HepG2 (cell line): ENCODE measurements at regions not wholly inside any gene's neighbourhood (a gene's known extent, or its start where the extent isn't known, plus 50 kb on each side); places are given as distances from the start of the nearest gene placed in this dataset.

Experiments used
- ATAC-seq: fragments of 200-7000 bp; cut with Tn5 transposase; 3 replicates; pipeline ENCODE4 v1.9.1; 2020; ENCODE audit warnings: mild to moderate bottlenecking, moderate library complexity
- BruUV-seq: library from RNA; stranded (reverse); fragments of 400-500 nt; replicated peaks from 2 replicates; lab custom pipeline; 2021; lab: Mats Ljungman, UMichigan
- CTCF ChIA-PET: fragments of 300-600 bp; formaldehyde crosslinking; extraction: SDS; loops from one replicate; lab custom pipeline; 2021; ENCODE audit warnings: low total read pairs, inconsistent platforms, low intra/inter-chr PET ratio; lab: Yijun Ruan, JAX
- POLR2A ChIA-PET: fragments of 350-600 bp; sonication (Branson Sonifier 250); formaldehyde crosslinking; loops from one replicate; lab custom pipeline; 2020; ENCODE audit warnings: antibody characterized with exemption, inconsistent platforms; lab: Yijun Ruan, JAX
- DNase-seq: peaks from one replicate; pipeline ENCODE4 v3.0.0-alpha.2; 2015; ENCODE audit warnings: low spot score
- FAIRE-seq: peaks from 3 replicates; lab custom pipeline; 2011; peaks lifted over from hg19 to GRCh38; lab: Jason Lieb, UNC
- H2AFZ ChIP-seq: one replicate; pipeline ENCODE4 v1.6.1; 2011; ENCODE audit warnings: low read length, inconsistent platforms
- H3K27ac ChIP-seq: fragments of 300-600 bp; 3 replicates; pipeline ENCODE4 v1.8.0; 2011; ENCODE audit warnings: mixed run types, mild to moderate bottlenecking, mixed read lengths, low read length, inconsistent platforms; ENCODE audit not compliant: insufficient read depth; ENCODE audit errors: extremely low read length
- H3K27me3 ChIP-seq, 2 experiments: fragments of 200-600 bp in 1 of 2; 2 replicates in 1 of 2; 3 replicates in 1 of 2; pipeline versions ENCODE4 v1.6.0 to v1.8.0; 2011; ENCODE audit warnings: low read length in 2 of 2, mild to moderate bottlenecking in 2 of 2, moderate library complexity in 2 of 2, inconsistent platforms in 1 of 2; ENCODE audit not compliant: insufficient read depth in 2 of 2, control insufficient read depth in 1 of 2
- H3K36me3 ChIP-seq, 2 experiments: fragments of 200-600 bp in 1 of 2; replicated peaks in 1 of 2; 2 replicates in 1 of 2; 3 replicates in 1 of 2; pipeline versions ENCODE4 v1.5.1 to v1.8.0; 2011; ENCODE audit warnings: low read length in 2 of 2, inconsistent platforms in 1 of 2; ENCODE audit not compliant: insufficient read depth in 2 of 2, control insufficient read depth in 1 of 2
- H3K4me1 ChIP-seq: 2 replicates; pipeline ENCODE4 v1.5.1; 2012; ENCODE audit warnings: low read length, inconsistent platforms; ENCODE audit not compliant: insufficient read depth
- H3K4me2 ChIP-seq: 2 replicates; pipeline ENCODE4 v1.6.0; 2011; ENCODE audit warnings: low read depth, low read length, inconsistent platforms
- H3K4me3 ChIP-seq, 3 experiments: fragments of 200-600 bp in 1 of 3; sonication (generic), shearing (Covaris generic) in 1 of 3; replicated peaks in 1 of 3; 2 replicates each; pipeline ENCODE4 v1.5.1; 2011 to 2016; ENCODE audit warnings: low read length in 3 of 3, inconsistent platforms in 2 of 3, low read depth in 2 of 3, mild to moderate bottlenecking in 2 of 3, control low read depth in 1 of 3, mixed read lengths in 1 of 3; ENCODE audit not compliant: insufficient read depth in 1 of 3
- H3K79me2 ChIP-seq: one replicate; pipeline ENCODE4 v1.6.1; 2011; ENCODE audit warnings: low read length, inconsistent platforms; ENCODE audit not compliant: insufficient read depth
- H3K9ac ChIP-seq: 2 replicates; pipeline ENCODE4 v1.6.0; 2011; ENCODE audit warnings: mild to moderate bottlenecking, low read depth, low read length, inconsistent platforms; ENCODE audit not compliant: insufficient read depth
- H3K9me3 ChIP-seq: 2 replicates; pipeline ENCODE4 v1.5.1; 2012; ENCODE audit warnings: mild to moderate bottlenecking, low read length
- H4K20me1 ChIP-seq: 2 replicates; pipeline ENCODE4 v1.6.0; 2011; ENCODE audit warnings: inconsistent platforms, mild to moderate bottlenecking, low read length, moderate library complexity; ENCODE audit not compliant: insufficient read depth
- ATF7 ChIP-seq, 2 experiments: fragments of 450-650 bp in 1 of 2; sonication (generic) in 1 of 2; formaldehyde crosslinking in 1 of 2; IDR thresholded peaks; 2 replicates each; pipeline versions ENCODE4 v1.4.0 to v1.6.1; 2016 to 2020; ENCODE audit warnings: antibody characterized with exemption in 1 of 2, mild to moderate bottlenecking in 1 of 2, missing genetic modification reagents in 1 of 2
- BRD4 ChIP-seq: sonication (generic); formaldehyde crosslinking; IDR thresholded peaks from 2 replicates; pipeline ENCODE4 v1.4.0; 2020; ENCODE audit warnings: missing genetic modification reagents
- CREB3 ChIP-seq: sonication (generic); formaldehyde crosslinking; IDR thresholded peaks from 2 replicates; pipeline ENCODE4 v1.5.0; 2020; ENCODE audit warnings: missing genetic modification reagents
- ERF ChIP-seq: IDR thresholded peaks from 2 replicates; pipeline ENCODE4 v1.6.1; 2018; ENCODE audit warnings: missing biosample characterization, missing genetic modification reagents
- GPN1 ChIP-seq: sonication (generic); formaldehyde crosslinking; IDR thresholded peaks from 2 replicates; pipeline ENCODE4 v1.5.1; 2020; ENCODE audit warnings: missing genetic modification reagents, borderline replicate concordance
- JARID2 ChIP-seq: sonication (generic); formaldehyde crosslinking; IDR thresholded peaks from 2 replicates; pipeline ENCODE4 v1.8.1; 2023; ENCODE audit warnings: missing genetic modification reagents, inconsistent platforms; ENCODE audit not compliant: insufficient replicate concordance
- KLF6 ChIP-seq: IDR thresholded peaks from 2 replicates; pipeline ENCODE4 v1.8.0; 2016; ENCODE audit warnings: missing biosample characterization, missing genetic modification reagents
- NBN ChIP-seq: fragments of 450-650 bp; conservative IDR thresholded peaks from 2 replicates; pipeline ENCODE4 v1.6.1; 2017
- PLSCR1 ChIP-seq: sonication (generic); formaldehyde crosslinking; IDR thresholded peaks from 2 replicates; pipeline ENCODE4 v1.5.0; 2020; ENCODE audit warnings: missing genetic modification reagents, mild to moderate bottlenecking, borderline replicate concordance
- PPARG ChIP-seq: conservative IDR thresholded peaks from 2 replicates; pipeline ENCODE4 v1.6.1; 2016; ENCODE audit warnings: missing biosample characterization, missing genetic modification reagents
- RARA ChIP-seq: IDR thresholded peaks from 2 replicates; pipeline ENCODE4 v1.6.1; 2016; ENCODE audit warnings: missing genetic modification reagents, missing compliant biosample characterization
- REXO4 ChIP-seq: sonication (generic); formaldehyde crosslinking; IDR thresholded peaks from 2 replicates; pipeline ENCODE4 v1.8.0; 2022; ENCODE audit warnings: missing genetic modification reagents, mild to moderate bottlenecking, borderline replicate concordance
- TCF7L2 ChIP-seq: IDR thresholded peaks from 2 replicates; pipeline ENCODE4 v1.6.1; 2011; ENCODE audit warnings: mild to moderate bottlenecking, low read depth, low read length, moderate library complexity
- THAP9 ChIP-seq: sonication (generic); formaldehyde crosslinking; IDR thresholded peaks from 2 replicates; pipeline ENCODE4; 2020; ENCODE audit warnings: missing genetic modification reagents, mild to moderate bottlenecking, borderline replicate concordance
- ZMYM3 ChIP-seq: sonication (generic); formaldehyde crosslinking; IDR thresholded peaks from 2 replicates; pipeline ENCODE4 v1.5.1; 2020; ENCODE audit warnings: mild to moderate bottlenecking, missing genetic modification reagents
- ZNF274 ChIP-seq: sonication (generic); formaldehyde crosslinking; IDR thresholded peaks from 2 replicates; pipeline ENCODE4 v1.5.1; 2020; ENCODE audit warnings: mild to moderate bottlenecking, missing genetic modification reagents
- ZNF598 ChIP-seq: sonication (generic); formaldehyde crosslinking; IDR thresholded peaks from 2 replicates; pipeline ENCODE4 v1.5.1; 2020; ENCODE audit warnings: mild to moderate bottlenecking, missing genetic modification reagents, borderline replicate concordance
- ZNF850 ChIP-seq: sonication (generic); formaldehyde crosslinking; conservative IDR thresholded peaks from 2 replicates; pipeline ENCODE4 v1.9.0; 2021; ENCODE audit warnings: mild to moderate bottlenecking, missing genetic modification reagents
- WGBS: methylation state at CpG from one replicate; pipeline ENCODE4 v1.1.6; 2017; ENCODE audit warnings: low lambda C conversion rate; 5-methylcytosine and 5-hydroxymethylcytosine counted together
- in situ Hi-C: cut with HindIII; loops from 2 replicates; pipeline ENCODE4 v1.10.0; 2017; ENCODE audit warnings: low pct_unique_long_range_greater_than_20kb; ENCODE audit not compliant: extremely low pct_ligation_motif_present
- intact Hi-C: fragments of 100-400 bp; cut with micrococcal nuclease; formaldehyde crosslinking; loops from one replicate; pipeline ENCODE4 v1.10.0; 2022; ENCODE audit not compliant: unreplicated experiment

- TF ChIP-seq BRD4 (CRISPR knock-in tag) = no peak
- TF ChIP-seq PLSCR1 (CRISPR knock-in tag) = no peak
- no peak for TF ChIP-seq PPARG (CRISPR knock-in tag)
- no peak for TF ChIP-seq CREB3
- TF ChIP-seq GPN1 (CRISPR knock-in tag) = no peak
- no peak for TF ChIP-seq ATF7 (IDR thresholded peaks at IDR 0.05)
- no peak for TF ChIP-seq ATF7 (CRISPR knock-in tag; IDR thresholded peaks at IDR 0.05)
- no peak for TF ChIP-seq TCF7L2
- no peak for TF ChIP-seq REXO4 (CRISPR knock-in tag)
- no peak for TF ChIP-seq JARID2
- no peak for TF ChIP-seq ZNF598
- TF ChIP-seq KLF6 = no peak
- no peak for TF ChIP-seq ERF (CRISPR knock-in tag)
- no peak for TF ChIP-seq NBN
- TF ChIP-seq ZNF850 (CRISPR knock-in tag) = no peak
- TF ChIP-seq RARA (CRISPR knock-in tag) = no peak
- TF ChIP-seq ZMYM3 (CRISPR knock-in tag) = no peak
- no peak for TF ChIP-seq ZNF274 (CRISPR knock-in tag)
- TF ChIP-seq THAP9 (CRISPR knock-in tag) = no peak
- H3K4me2 ChIP-seq = no peak overlapping the region
- ATAC-seq = no peak
- in situ Hi-C loops (no loop called here), intact Hi-C loops (no loop called here)
- no peak overlapping the region for H3K9ac ChIP-seq
- no peak for FAIRE-seq
- BruUV-seq = no TSS peak
- H3K36me3 ChIP-seq = no peaks in the 10 kb centered on the region
- H3K4me3 ChIP-seq = no peak overlapping the region
- no peak overlapping the region for H3K27ac ChIP-seq
- H3K9me3 ChIP-seq = no peaks in the 10 kb centered on the region
- no peak for DNase-seq
- POLR2A ChIA-PET = no interaction called here
- no peaks in the 10 kb centered on the region for H4K20me1 ChIP-seq
- CTCF ChIA-PET = no interaction called here
- H3K79me2 ChIP-seq = no peaks in the 10 kb centered on the region
- WGBS = 2% methylated on average over 2 of the region's 2 CpGs
- no peaks in the 10 kb centered on the region for H3K4me1 ChIP-seq
- H3K27me3 ChIP-seq = no peaks in the 10 kb centered on the region; a peak in 1 of 5 replicates
- H2AFZ ChIP-seq = no peak overlapping the region
These were observed 420.2 kb upstream of the ROBO1 start for GRCh38 chr3:80187981-80188380.
